ENCODE measurements at regions not wholly inside any gene's neighbourhood (a gene's known extent, or its start where the extent isn't known, plus 50 kb on each side); places are given as distances from the start of the nearest gene placed in this dataset.
"Not testable (repeated sequence)": the region's sequence is repeated elsewhere in the genome, so short reads cannot be mapped to it uniquely, and the experiment has no call there.

DNA sequence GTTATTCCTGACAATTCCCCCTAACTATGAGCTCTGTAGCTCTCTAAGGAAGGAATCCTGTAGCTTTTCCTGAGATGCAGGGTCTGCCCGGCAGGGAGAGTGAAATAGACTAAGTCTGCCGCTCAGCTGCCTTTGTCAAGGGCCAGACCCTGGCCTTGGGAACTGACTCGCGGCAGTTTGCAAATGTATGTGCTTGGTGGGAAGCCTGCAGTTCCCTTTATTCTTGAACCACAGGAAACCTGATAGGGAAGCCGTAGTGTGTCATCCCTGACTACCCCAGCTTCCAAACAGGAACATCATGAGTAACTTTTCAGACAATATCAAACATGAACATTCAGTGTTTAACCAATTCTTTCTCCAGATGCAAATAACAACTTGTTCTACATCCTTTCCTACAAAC is 78.7 kb upstream of the IFNGR1 start:
- in situ Hi-C loops (cut with MboI; ENCODE audit: low pct_unique_long_range_greater_than_20kb, low sequenced_read_pairs, unreplicated experiment), result no loop called here
- TF ChIP-seq, protein P1, sequence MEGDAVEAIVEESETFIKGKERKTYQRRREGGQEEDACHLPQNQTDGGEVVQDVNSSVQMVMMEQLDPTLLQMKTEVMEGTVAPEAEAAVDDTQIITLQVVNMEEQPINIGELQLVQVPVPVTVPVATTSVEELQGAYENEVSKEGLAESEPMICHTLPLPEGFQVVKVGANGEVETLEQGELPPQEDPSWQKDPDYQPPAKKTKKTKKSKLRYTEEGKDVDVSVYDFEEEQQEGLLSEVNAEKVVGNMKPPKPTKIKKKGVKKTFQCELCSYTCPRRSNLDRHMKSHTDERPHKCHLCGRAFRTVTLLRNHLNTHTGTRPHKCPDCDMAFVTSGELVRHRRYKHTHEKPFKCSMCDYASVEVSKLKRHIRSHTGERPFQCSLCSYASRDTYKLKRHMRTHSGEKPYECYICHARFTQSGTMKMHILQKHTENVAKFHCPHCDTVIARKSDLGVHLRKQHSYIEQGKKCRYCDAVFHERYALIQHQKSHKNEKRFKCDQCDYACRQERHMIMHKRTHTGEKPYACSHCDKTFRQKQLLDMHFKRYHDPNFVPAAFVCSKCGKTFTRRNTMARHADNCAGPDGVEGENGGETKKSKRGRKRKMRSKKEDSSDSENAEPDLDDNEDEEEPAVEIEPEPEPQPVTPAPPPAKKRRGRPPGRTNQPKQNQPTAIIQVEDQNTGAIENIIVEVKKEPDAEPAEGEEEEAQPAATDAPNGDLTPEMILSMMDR (IDR thresholded peaks at IDR 0.05; ENCODE audit: extremely low read depth, insufficient read depth, missing control alignments), result no peak
- no peak for DNase-seq (ENCODE audit: low spot score)

DNA sequence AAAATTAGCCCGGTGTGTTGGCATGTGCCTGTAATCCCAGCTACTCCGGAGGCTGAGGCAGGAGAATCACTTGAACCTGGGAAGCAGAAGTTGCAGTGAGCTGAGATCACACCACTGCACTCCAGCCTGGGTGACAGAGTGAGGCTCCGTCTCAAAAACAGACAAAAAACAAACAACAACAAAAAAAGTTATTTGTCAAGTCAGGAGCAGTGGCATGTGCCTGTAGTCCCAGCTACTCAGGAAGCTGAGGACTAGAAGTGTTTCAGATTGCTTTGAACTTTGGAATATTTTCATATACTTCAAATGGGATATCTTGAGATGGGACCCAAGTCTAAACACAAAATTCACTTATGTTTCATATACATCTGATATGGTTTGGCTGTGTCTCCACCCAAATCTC is 73.1 kb upstream of the IFNGR1 start:
- DNase-seq (ENCODE audit: low spot score); in situ Hi-C loops (cut with MboI; ENCODE audit: low pct_unique_long_range_greater_than_20kb, low sequenced_read_pairs, unreplicated experiment): not testable (repeated sequence)

DNA sequence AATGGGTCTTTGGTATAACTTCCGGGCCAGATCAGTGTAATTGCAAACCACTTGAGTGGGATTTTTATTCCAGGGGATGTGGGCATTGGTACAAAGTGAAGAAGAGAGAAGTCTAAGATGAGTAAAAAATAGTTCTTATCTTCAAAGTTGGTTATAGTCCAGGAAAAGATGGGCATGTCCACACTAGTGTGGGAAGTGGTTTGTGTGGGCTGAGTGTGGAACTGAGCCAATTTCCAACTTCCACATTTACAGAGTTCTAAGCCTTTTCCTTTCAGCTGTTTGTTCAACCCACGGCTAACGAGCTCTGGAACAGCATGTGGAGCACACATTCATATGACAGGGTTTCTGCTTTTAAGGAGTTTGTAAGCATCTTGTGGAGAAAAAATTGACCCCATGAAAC is 72.3 kb upstream of the IFNGR1 start:
- TF ChIP-seq, protein P1 (IDR thresholded peaks at IDR 0.05; ENCODE audit: extremely low read depth, insufficient read depth, missing control alignments), result no peak
- DNase-seq (ENCODE audit: low spot score), result no peak
- in situ Hi-C loops (cut with MboI; ENCODE audit: low pct_unique_long_range_greater_than_20kb, low sequenced_read_pairs, unreplicated experiment), result no loop called here

DNA sequence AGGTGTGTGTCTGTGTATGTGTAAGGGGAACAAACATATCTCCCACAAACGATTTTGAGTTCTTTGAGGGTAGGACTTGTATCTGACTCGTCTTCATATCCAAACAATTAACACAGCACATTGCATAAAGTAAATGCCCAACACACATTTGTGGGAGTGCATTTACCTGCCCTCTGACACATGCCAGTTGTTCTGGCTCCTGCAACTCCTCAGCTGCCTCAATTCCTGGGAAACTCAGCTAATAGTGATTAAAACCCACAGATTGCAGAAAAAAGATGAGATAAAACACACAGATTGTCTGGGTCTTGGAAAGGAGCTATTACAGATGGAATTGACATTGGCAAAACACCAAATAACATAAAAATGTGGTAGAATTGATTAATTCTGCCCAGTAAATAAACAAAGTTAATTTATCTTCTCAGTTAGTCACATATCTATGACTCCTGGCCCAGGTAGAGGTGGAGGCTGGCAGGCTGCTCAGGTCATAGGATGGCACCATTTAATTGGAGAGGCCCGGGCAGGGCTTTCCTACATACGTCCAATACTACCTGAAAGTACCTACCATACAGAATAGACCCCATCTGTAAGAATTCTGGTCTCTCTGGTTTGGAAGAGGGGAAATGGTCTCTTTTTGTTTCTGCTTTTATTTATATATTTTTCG is 71.5 kb upstream of the IFNGR1 start:
- in situ Hi-C loops (cut with MboI; ENCODE audit: low pct_unique_long_range_greater_than_20kb, low sequenced_read_pairs, unreplicated experiment), result no loop called here
- TF ChIP-seq, protein P1 (IDR thresholded peaks at IDR 0.05; ENCODE audit: extremely low read depth, insufficient read depth, missing control alignments), result no peak
- DNase-seq (ENCODE audit: low spot score), result no peak

- in situ Hi-C loops (cut with MboI; ENCODE audit: low pct_unique_long_range_greater_than_20kb, low sequenced_read_pairs, unreplicated experiment), result no loop called here
- TF ChIP-seq, protein P1 (IDR thresholded peaks at IDR 0.05; ENCODE audit: extremely low read depth, insufficient read depth, missing control alignments), result no peak
- no peak for DNase-seq (ENCODE audit: low spot score)
Observed at GRCh38 chr6:137286916-137287315, 67.7 kb upstream of the IFNGR1 start.

GRCh38 chr6:137286368-137286767 is 67.2 kb upstream of the IFNGR1 start:
- no peak for DNase-seq (ENCODE audit: low spot score)
- in situ Hi-C loops (cut with MboI; ENCODE audit: low pct_unique_long_range_greater_than_20kb, low sequenced_read_pairs, unreplicated experiment), result no loop called here
- TF ChIP-seq, protein P1 (IDR thresholded peaks at IDR 0.05; ENCODE audit: extremely low read depth, insufficient read depth, missing control alignments), result no peak

DNA sequence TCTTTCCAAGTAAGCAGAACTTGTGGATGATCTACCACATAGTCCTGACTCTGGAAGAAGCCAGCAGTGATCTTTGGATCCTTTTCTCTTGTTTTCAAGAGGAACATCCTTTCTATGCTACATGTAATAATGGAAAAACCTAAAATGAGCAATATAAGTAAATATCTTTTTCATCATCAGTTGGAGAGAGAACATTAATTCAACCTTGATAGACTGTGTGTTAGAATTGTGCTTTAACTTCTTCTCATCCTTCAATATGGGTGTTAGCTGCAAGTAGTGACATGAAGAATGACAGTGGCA is 65.6 kb upstream of the IFNGR1 start:
- no peak for DNase-seq (ENCODE audit: low spot score)
- in situ Hi-C loops (cut with MboI; ENCODE audit: low pct_unique_long_range_greater_than_20kb, low sequenced_read_pairs, unreplicated experiment), result no loop called here
- TF ChIP-seq, protein P1 (IDR thresholded peaks at IDR 0.05; ENCODE audit: extremely low read depth, insufficient read depth, missing control alignments), result no peak
